ENCODE measurements at regions not wholly inside any gene's neighbourhood (a gene's known extent, or its start where the extent isn't known, plus 50 kb on each side); places are given as distances from the start of the nearest gene placed in this dataset.

DNA sequence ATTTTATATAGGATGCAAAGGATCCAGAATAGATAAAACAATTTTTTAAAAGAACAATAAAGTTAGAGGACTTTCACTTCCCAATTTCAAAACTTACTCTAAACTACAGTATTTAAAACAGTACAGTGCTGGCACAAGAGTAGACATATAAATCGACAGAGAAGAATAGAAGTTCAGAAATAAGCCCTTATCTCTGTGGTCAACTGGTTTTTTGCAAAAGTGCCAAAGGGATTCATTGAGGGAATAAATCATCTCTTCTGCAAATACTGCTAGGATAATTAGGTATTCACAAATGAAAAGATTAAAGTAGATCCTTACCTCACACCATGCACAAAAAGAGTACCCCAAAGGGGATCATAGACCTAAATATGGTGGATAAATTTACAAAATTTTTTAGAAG, 431.0 kb upstream of the HTR2A start:
- ChIA-PET POLR2A (no interaction called here), CTCF (no interaction called here)
- H3K4me1 ChIP-seq (ENCODE audit: control insufficient read depth, extremely low read depth, insufficient read depth, low read length) = no peaks in the 10 kb centered on the region
- no peak overlapping the region for H3K27ac ChIP-seq (ENCODE audit: insufficient read depth, low read depth, low read length)
- H4K20me1 ChIP-seq (replicated peaks; ENCODE audit: control insufficient read depth, extremely low read depth, insufficient read depth, low read length) = no peaks in the 10 kb centered on the region
- H3K36me3 ChIP-seq (ENCODE audit: control insufficient read depth in 2 of 2, extremely low read depth in 1 of 2, insufficient read depth in 2 of 2, low read length in 2 of 2) = no peaks in the 10 kb centered on the region
- no peak for DNase-seq (ENCODE audit: low read depth, low spot score)
- no peaks in the 10 kb centered on the region for H3K27me3 ChIP-seq (ENCODE audit: control insufficient read depth in 2 of 2, insufficient read depth in 2 of 2, low read length in 2 of 2)
- BruUV-seq (replicated peaks) = no TSS peak
- H3K4me2 ChIP-seq (ENCODE audit: insufficient read depth, low read length) = no peak overlapping the region
- peaks cover 6% of the 10 kb centered on the region for H3K9me3 ChIP-seq (replicated peaks; ENCODE audit: control insufficient read depth, insufficient read depth, low read length)
- dilution Hi-C loops (cut with MboI; ENCODE audit: extremely low pct_ligation_motif_present, low sequenced_read_pairs) = no loop called here
- H3K79me2 ChIP-seq (ENCODE audit: control insufficient read depth, insufficient read depth, low read length) = no peaks in the 10 kb centered on the region
- no peak overlapping the region for H3K9ac ChIP-seq (replicated peaks; ENCODE audit: extremely low read depth, insufficient read depth, low read length)
- TF ChIP-seq EZH2 (IDR thresholded peaks at IDR 0.05; ENCODE audit: borderline replicate concordance, low read depth, low read length, severe bottlenecking) (no peak), FOS (IDR thresholded peaks at IDR 0.05; ENCODE audit: borderline replicate concordance, insufficient read depth, low read length) (no peak), MAX (IDR thresholded peaks at IDR 0.05; ENCODE audit: insufficient read depth, insufficient read length) (no peak), MYC (IDR thresholded peaks at IDR 0.05; ENCODE audit: low read depth, low read length) (no peak), GATA2 (IDR thresholded peaks at IDR 0.05; ENCODE audit: insufficient read depth, insufficient read length, low read depth, low read length) (no peak), CTCF (IDR thresholded peaks at IDR 0.05; ENCODE audit: extremely low read depth in 1 of 2, insufficient read depth in 1 of 2, low read depth in 1 of 2, low read length in 2 of 2) (no peak), JUN (IDR thresholded peaks at IDR 0.05; ENCODE audit: borderline replicate concordance, insufficient read depth, insufficient read length, low read depth) (no peak), POLR2A (IDR thresholded peaks at IDR 0.05; ENCODE audit: low read depth, low read length) (no peak), POLR2AphosphoS5 (IDR thresholded peaks at IDR 0.05; ENCODE audit: insufficient read depth, low read depth, low read length) (no peak)
- no peak for FAIRE-seq
- intact Hi-C loops (cut with micrococcal nuclease) = no loop called here
- H2AFZ ChIP-seq (ENCODE audit: low read depth, low read length) = no peak overlapping the region
- H3K9me1 ChIP-seq (replicated peaks; ENCODE audit: control insufficient read depth, extremely low read depth, insufficient read depth, low read length) = no peaks in the 10 kb centered on the region
- H3K4me3 ChIP-seq (replicated peaks in 1 of 3; ENCODE audit: insufficient read depth in 1 of 3, low read depth in 1 of 3, low read length in 3 of 3) = no peak overlapping the region
